HEK293 (cell line): ENCODE measurements at regions not wholly inside any gene's neighbourhood (a gene's known extent, or its start where the extent isn't known, plus 50 kb on each side); places are given as distances from the start of the nearest gene placed in this dataset.

Experiments used
- CTCF ChIA-PET: fragments of 350-600 bp; formaldehyde crosslinking; extraction: SDS; loops from one replicate; lab custom pipeline; 2021; ENCODE audit warnings: antibody characterized with exemption; lab: Yijun Ruan, JAX
- POLR2A ChIA-PET: fragments of 300-600 bp; formaldehyde crosslinking; extraction: SDS; loops from one replicate; lab custom pipeline; 2020; ENCODE audit warnings: antibody characterized with exemption, inconsistent platforms; lab: Yijun Ruan, JAX
- H3K27ac ChIP-seq: fragments of 200-500 bp; sonication (Bioruptor generic); 2 replicates; pipeline ENCODE4 v1.5.1; 2014; ENCODE audit warnings: low read depth, low read length, control low read depth, inconsistent platforms; ENCODE audit errors: extremely low read depth
- H3K36me3 ChIP-seq, 2 experiments: fragments of 200-500 bp in 1 of 2; sonication (Bioruptor generic) in 1 of 2; 1 replicate in 1 of 2; 2 replicates in 1 of 2; pipeline ENCODE4 v1.5.1; 2014 to 2017; ENCODE audit warnings: inconsistent platforms in 2 of 2, low read length in 2 of 2; ENCODE audit not compliant: control insufficient read depth in 2 of 2, insufficient read depth in 1 of 2
- H3K4me1 ChIP-seq: fragments of 200-500 bp; sonication (Bioruptor generic); 2 replicates; pipeline ENCODE4 v1.5.1; 2014; ENCODE audit warnings: mild to moderate bottlenecking, low read length, inconsistent platforms; ENCODE audit not compliant: control insufficient read depth, insufficient read depth
- H3K4me3 ChIP-seq: 2 replicates; pipeline ENCODE4 v1.5.1; 2011; ENCODE audit warnings: low read depth, mild to moderate bottlenecking, control low read depth, low read length, moderate library complexity
- H3K9me3 ChIP-seq: fragments of 200-500 bp; sonication (Bioruptor generic); 2 replicates; pipeline ENCODE4 v1.5.1; 2014; ENCODE audit warnings: low read depth, low read length, inconsistent platforms; ENCODE audit not compliant: control insufficient read depth, insufficient read depth
- HOXC10 ChIP-seq: sonication (generic); formaldehyde crosslinking; IDR thresholded peaks from 2 replicates; pipeline ENCODE4 v1.8.1; 2023; ENCODE audit warnings: mild to moderate bottlenecking, missing genetic modification reagents
- SCRT1 ChIP-seq: fragments of 450-650 bp; formaldehyde crosslinking; IDR thresholded peaks from 2 replicates; pipeline ENCODE4 v1.5.1; 2016; ENCODE audit warnings: missing biosample characterization, missing genetic modification characterization, borderline replicate concordance
- ZBTB8A ChIP-seq: fragments of 450-650 bp; formaldehyde crosslinking; IDR thresholded peaks from 2 replicates; pipeline ENCODE4 v1.5.1; 2016; ENCODE audit warnings: missing biosample characterization, missing genetic modification characterization
- ZNF10 ChIP-seq: fragments of 450-650 bp; formaldehyde crosslinking; IDR thresholded peaks from 2 replicates; pipeline ENCODE4 v1.5.1; 2017; ENCODE audit warnings: missing biosample characterization, missing genetic modification characterization
- ZNF138 ChIP-seq: fragments of 450-650 bp; formaldehyde crosslinking; IDR thresholded peaks from 2 replicates; pipeline ENCODE4 v1.5.1; 2016; ENCODE audit warnings: missing biosample characterization, missing genetic modification characterization, borderline replicate concordance
- ZNF426 ChIP-seq: fragments of 450-650 bp; formaldehyde crosslinking; IDR thresholded peaks from 2 replicates; pipeline ENCODE4 v1.5.1; 2017; ENCODE audit warnings: missing biosample characterization, missing genetic modification characterization, mild to moderate bottlenecking, inconsistent platforms, moderate library complexity
- ZNF514 ChIP-seq: fragments of 450-650 bp; formaldehyde crosslinking; IDR thresholded peaks from 2 replicates; pipeline ENCODE4 v1.5.1; 2016; ENCODE audit warnings: missing biosample characterization, missing genetic modification characterization
- ZNF585B ChIP-seq: fragments of 450-650 bp; formaldehyde crosslinking; IDR thresholded peaks from 2 replicates; pipeline ENCODE4 v1.5.1; 2016; ENCODE audit warnings: missing biosample characterization, missing genetic modification characterization
- ZNF654 ChIP-seq: fragments of 450-650 bp; formaldehyde crosslinking; IDR thresholded peaks from 2 replicates; pipeline ENCODE4 v1.5.1; 2016; ENCODE audit warnings: low read depth, missing biosample characterization, missing genetic modification characterization
- ZNF658 ChIP-seq: fragments of 450-650 bp; formaldehyde crosslinking; IDR thresholded peaks from 2 replicates; pipeline ENCODE4; 2016; ENCODE audit warnings: missing biosample characterization, missing genetic modification characterization
- TF ChIP-seq, protein P1 (sequence below): fragments of 450-650 bp; formaldehyde crosslinking; IDR thresholded peaks from 2 replicates; pipeline ENCODE4; 2016; ENCODE audit warnings: missing biosample characterization, missing genetic modification characterization
- TF ChIP-seq, protein P2 (sequence below): fragments of 450-650 bp; formaldehyde crosslinking; IDR thresholded peaks from 2 replicates; pipeline ENCODE4 v1.5.1; 2016; ENCODE audit warnings: missing biosample characterization, missing genetic modification characterization
- TF ChIP-seq, protein P3 (sequence below): sonication (generic); formaldehyde crosslinking; IDR thresholded peaks from 2 replicates; pipeline ENCODE4 v1.8.1; 2022; ENCODE audit warnings: mild to moderate bottlenecking, moderate library complexity, missing genetic modification reagents
- TF ChIP-seq, protein P4 (sequence below): fragments of 450-650 bp; formaldehyde crosslinking; optimal IDR thresholded peaks from 2 replicates; pipeline ENCODE3; 2016; ENCODE audit warnings: missing biosample characterization, mild to moderate bottlenecking, missing genetic modification characterization
- TF ChIP-seq, protein P5 (sequence below): fragments of 450-650 bp; formaldehyde crosslinking; IDR thresholded peaks from 2 replicates; pipeline ENCODE4 v1.5.1; 2016; ENCODE audit warnings: missing biosample characterization, missing genetic modification characterization
- TF ChIP-seq, protein P6 (sequence below): fragments of 450-650 bp; formaldehyde crosslinking; IDR thresholded peaks from 2 replicates; pipeline ENCODE4 v1.5.1; 2017; ENCODE audit warnings: missing biosample characterization, missing genetic modification characterization

DNA sequence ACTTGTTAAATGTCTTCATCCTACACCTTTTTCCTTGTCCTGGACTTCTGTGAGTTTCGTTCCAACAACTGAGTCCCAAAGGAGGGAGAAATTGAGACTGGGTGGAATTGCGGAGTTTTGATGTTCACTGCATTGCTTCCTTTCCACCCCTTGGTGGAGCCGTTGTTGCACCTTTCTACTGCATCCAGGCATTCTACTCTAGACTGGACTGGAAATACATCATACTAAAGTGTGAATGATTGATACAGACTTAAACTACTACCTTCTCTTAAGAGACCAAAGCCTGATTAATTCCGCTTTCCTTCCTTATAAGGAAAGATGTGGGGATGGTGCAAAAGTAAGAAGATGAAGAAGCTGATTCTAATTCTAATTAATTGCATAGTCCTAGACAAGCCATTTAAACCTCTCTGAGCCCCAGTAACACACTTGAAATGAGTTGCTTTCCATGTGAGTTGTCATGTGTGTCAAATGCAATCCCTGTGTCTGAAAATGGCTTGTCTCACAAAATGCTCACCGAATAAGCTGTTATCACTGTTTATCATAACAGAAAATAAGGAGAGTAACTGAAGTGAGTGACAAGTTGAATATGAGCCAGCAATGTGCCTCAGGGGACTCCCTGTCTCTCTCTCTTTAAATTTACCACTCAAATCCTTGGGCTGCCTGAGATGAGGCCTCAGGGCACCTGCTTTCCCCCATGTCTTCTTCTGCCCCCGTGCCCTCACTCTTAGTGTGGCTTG lies 338.3 kb upstream of the CHD6 start:
- no peak overlapping the region for H3K4me3 ChIP-seq
- H3K9me3 ChIP-seq, result no peaks in the 10 kb centered on the region
- ChIA-PET POLR2A (no interaction called here), CTCF (interaction anchor here (0.6 to 1.1 kb wide), 12 partner anchors 9 to 1238 kb away, joined by 3 to 6 read pairs (median 3); no protein-coding TSS in a partner anchor)
- no peak overlapping the region for H3K27ac ChIP-seq
- no peaks in the 10 kb centered on the region for H3K4me1 ChIP-seq
- peak; percentile 41 for TF ChIP-seq ZNF654 (tag by site-specific recombination)
- no peak for TF ChIP-seq ZNF585B
- H3K36me3 ChIP-seq, result no peaks in the 10 kb centered on the region

DNA sequence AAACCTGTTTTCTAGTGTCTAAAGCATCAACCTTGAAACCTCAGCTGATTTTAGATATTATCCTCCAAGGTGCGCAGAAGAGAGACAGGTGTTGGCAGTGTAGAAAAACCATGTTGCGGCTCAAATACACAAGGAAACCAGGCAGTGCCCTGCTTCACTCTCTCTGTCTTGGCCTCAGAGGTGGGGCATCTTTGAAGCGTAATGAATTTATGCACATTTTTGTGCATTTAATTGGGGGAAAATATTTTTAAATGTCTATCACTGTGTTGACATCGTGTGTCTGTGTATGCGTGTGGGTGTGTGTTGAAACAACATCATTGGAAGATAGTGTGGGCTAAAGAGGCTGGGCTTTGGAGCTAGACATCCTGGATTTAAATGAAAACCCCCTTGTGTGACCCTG lies 334.0 kb upstream of the CHD6 start:
- Histone ChIP-seq H3K27ac (no peak overlapping the region), H3K4me3 (no peak overlapping the region), H3K36me3 (no peaks in the 10 kb centered on the region), H3K9me3 (no peaks in the 10 kb centered on the region), H3K4me1 (no peaks in the 10 kb centered on the region)
- POLR2A ChIA-PET, result no interaction called here
- TF ChIP-seq ZBTB8A (no peak), ZNF10 (tag by site-specific recombination) (no peak), SCRT1 (tag by site-specific recombination) (no peak)
- TF ChIP-seq, protein P1, sequence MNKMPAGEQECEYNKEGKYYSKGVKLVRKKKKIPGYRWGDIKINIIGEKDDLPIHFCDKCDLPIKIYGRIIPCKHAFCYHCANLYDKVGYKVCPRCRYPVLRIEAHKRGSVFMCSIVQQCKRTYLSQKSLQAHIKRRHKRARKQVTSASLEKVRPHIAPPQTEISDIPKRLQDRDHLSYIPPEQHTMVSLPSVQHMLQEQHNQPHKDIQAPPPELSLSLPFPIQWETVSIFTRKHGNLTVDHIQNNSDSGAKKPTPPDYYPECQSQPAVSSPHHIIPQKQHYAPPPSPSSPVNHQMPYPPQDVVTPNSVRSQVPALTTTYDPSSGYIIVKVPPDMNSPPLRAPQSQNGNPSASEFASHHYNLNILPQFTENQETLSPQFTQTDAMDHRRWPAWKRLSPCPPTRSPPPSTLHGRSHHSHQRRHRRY (tag by site-specific recombination), result no peak
- TF ChIP-seq, protein P2, sequence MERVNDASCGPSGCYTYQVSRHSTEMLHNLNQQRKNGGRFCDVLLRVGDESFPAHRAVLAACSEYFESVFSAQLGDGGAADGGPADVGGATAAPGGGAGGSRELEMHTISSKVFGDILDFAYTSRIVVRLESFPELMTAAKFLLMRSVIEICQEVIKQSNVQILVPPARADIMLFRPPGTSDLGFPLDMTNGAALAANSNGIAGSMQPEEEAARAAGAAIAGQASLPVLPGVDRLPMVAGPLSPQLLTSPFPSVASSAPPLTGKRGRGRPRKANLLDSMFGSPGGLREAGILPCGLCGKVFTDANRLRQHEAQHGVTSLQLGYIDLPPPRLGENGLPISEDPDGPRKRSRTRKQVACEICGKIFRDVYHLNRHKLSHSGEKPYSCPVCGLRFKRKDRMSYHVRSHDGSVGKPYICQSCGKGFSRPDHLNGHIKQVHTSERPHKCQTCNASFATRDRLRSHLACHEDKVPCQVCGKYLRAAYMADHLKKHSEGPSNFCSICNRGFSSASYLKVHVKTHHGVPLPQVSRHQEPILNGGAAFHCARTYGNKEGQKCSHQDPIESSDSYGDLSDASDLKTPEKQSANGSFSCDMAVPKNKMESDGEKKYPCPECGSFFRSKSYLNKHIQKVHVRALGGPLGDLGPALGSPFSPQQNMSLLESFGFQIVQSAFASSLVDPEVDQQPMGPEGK (tag by site-specific recombination), result no peak
- TF ChIP-seq, protein P3, sequence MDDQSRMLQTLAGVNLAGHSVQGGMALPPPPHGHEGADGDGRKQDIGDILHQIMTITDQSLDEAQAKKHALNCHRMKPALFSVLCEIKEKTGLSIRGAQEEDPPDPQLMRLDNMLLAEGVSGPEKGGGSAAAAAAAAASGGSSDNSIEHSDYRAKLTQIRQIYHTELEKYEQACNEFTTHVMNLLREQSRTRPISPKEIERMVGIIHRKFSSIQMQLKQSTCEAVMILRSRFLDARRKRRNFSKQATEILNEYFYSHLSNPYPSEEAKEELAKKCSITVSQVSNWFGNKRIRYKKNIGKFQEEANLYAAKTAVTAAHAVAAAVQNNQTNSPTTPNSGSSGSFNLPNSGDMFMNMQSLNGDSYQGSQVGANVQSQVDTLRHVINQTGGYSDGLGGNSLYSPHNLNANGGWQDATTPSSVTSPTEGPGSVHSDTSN (CRISPR knock-in tag), result no peak
- CTCF ChIA-PET, result interaction anchor here (0.9 kb wide), 1 partner anchor 1456 kb away, joined by 3 read pairs; no protein-coding TSS in a partner anchor

DNA sequence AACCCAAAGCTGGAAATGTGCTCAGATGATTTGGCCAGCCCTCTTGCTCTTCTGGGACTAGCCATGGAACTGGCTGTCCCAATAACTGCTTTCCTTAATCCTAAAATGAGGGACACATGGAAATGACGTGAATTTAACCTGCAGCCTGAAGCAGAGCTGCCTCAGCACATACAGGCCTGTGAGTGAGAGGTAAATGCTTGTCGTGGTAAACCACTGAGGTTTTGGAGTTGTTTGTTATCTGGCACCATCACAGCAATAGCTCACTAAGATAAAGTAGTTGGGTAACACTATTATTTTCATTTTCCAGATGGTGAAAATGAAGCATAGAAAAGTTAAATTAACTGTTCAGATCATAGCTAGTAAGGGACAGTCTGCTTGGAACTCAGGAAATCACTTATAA lies 333.4 kb upstream of the CHD6 start:
- no peaks in the 10 kb centered on the region for H3K4me1 ChIP-seq
- H3K27ac ChIP-seq, result no peak overlapping the region
- CTCF ChIA-PET, result no interaction called here
- TF ChIP-seq ZNF426 (tag by site-specific recombination) (no peak), ZNF658 (tag by site-specific recombination) (no peak), ZNF514 (tag by site-specific recombination) (no peak)
- POLR2A ChIA-PET, result no interaction called here
- H3K9me3 ChIP-seq, result no peaks in the 10 kb centered on the region
- no peak overlapping the region for H3K4me3 ChIP-seq
- H3K36me3 ChIP-seq, result no peaks in the 10 kb centered on the region

DNA sequence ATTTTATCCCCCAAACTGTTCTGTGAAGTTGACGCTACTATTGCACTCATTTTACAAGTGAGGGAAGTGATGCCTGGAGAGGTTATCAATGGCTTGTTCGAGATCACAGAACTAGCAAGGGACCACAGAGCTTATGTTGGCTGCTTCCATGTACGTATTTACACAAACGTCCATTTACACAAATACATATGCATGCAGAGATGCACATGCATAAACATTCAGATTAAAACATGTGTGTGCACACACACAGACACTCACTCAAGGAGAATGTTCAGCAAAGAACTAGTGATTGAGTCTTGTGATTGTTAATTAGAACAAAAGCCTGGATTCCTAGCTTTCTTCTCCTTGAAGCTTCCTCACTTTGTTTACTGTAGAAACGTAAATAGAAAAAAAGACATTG lies 321.5 kb upstream of the CHD6 start:
- Histone ChIP-seq H3K4me1 (no peaks in the 10 kb centered on the region), H3K36me3 (no peaks in the 10 kb centered on the region)
- TF ChIP-seq, protein P4, sequence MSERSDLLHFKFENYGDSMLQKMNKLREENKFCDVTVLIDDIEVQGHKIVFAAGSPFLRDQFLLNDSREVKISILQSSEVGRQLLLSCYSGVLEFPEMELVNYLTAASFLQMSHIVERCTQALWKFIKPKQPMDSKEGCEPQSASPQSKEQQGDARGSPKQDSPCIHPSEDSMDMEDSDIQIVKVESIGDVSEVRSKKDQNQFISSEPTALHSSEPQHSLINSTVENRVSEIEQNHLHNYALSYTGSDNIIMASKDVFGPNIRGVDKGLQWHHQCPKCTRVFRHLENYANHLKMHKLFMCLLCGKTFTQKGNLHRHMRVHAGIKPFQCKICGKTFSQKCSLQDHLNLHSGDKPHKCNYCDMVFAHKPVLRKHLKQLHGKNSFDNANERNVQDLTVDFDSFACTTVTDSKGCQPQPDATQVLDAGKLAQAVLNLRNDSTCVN (tag by site-specific recombination), result no peak
- no peak for TF ChIP-seq HOXC10 (CRISPR knock-in tag)
- TF ChIP-seq, protein P5, sequence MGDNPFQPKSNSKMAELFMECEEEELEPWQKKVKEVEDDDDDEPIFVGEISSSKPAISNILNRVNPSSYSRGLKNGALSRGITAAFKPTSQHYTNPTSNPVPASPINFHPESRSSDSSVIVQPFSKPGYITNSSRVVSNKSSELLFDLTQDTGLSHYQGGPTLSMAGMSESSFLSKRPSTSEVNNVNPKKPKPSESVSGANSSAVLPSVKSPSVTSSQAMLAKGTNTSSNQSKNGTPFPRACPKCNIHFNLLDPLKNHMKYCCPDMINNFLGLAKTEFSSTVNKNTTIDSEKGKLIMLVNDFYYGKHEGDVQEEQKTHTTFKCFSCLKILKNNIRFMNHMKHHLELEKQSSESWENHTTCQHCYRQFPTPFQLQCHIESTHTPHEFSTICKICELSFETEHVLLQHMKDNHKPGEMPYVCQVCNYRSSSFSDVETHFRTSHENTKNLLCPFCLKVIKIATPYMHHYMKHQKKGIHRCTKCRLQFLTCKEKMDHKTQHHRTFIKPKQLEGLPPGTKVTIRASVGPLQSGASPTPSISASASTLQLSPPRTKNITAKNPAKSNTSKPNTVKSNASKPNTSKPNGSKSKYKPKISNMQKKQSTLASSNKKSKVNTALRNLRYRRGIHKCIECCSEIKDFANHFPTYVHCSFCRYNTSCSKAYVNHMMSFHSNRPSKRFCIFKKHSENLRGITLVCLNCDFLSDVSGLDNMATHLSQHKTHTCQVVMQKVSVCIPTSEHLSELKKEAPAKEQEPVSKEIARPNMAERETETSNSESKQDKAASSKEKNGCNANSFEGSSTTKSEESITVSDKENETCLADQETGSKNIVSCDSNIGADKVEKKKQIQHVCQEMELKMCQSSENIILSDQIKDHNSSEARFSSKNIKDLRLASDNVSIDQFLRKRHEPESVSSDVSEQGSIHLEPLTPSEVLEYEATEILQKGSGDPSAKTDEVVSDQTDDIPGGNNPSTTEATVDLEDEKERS (tag by site-specific recombination), result no peak
- TF ChIP-seq, protein P6, sequence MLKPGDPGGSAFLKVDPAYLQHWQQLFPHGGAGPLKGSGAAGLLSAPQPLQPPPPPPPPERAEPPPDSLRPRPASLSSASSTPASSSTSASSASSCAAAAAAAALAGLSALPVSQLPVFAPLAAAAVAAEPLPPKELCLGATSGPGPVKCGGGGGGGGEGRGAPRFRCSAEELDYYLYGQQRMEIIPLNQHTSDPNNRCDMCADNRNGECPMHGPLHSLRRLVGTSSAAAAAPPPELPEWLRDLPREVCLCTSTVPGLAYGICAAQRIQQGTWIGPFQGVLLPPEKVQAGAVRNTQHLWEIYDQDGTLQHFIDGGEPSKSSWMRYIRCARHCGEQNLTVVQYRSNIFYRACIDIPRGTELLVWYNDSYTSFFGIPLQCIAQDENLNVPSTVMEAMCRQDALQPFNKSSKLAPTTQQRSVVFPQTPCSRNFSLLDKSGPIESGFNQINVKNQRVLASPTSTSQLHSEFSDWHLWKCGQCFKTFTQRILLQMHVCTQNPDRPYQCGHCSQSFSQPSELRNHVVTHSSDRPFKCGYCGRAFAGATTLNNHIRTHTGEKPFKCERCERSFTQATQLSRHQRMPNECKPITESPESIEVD (tag by site-specific recombination), result no peak
- no peak for TF ChIP-seq ZNF138 (tag by site-specific recombination)
- TF ChIP-seq, all 188 proteins: peak for 0
- ChIA-PET CTCF (interaction anchor here (0.7 to 1.0 kb wide), 3 partner anchors 16 to 1198 kb away, joined by 3 read pairs; no protein-coding TSS in a partner anchor), POLR2A (no interaction called here)
- H3K4me3 ChIP-seq, result no peak overlapping the region
- H3K9me3 ChIP-seq, result no peaks in the 10 kb centered on the region
- H3K27ac ChIP-seq, result no peak overlapping the region
